ENCODE measurements at regions not wholly inside any gene's neighbourhood (a gene's known extent, or its start where the extent isn't known, plus 50 kb on each side); places are given as distances from the start of the nearest gene placed in this dataset.

DNA sequence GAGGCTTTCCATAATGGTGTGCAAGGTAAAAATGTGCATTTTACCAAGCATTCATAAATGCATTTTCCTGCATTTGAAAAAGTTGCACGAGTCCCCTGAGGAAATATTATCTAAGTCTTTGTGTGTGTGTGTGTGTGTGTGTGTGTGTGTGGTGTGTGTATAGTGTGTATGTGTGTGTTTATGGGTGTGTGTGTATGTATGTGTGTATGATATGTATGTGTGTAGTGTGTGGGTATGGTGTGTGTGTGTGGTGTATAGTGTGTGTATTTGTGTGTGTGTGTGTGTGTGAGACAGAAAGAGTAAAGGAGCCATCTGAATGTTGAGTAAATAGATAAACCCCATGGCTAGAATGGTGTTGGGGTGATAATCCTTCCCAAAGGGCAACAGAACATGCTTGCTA, 229.6 kb upstream of the TBC1D5 start:
- TF ChIP-seq CTCF (IDR thresholded peaks at IDR 0.05; ENCODE audit: insufficient read depth, low read length, poor library complexity, severe bottlenecking), result no peak
- no peak for TF ChIP-seq EZH2phosphoT487 (conservative IDR thresholded peaks at IDR 0.05; ENCODE audit: low read length)

Data from SU-DHL-6 (cell line).